Lung (tissue), 9 donors: ENCODE measurements at regions not wholly inside any gene's neighbourhood (a gene's known extent, or its start where the extent isn't known, plus 50 kb on each side); places are given as distances from the start of the nearest gene placed in this dataset.
"Not testable (repeated sequence)": the region's sequence is repeated elsewhere in the genome, so short reads cannot be mapped to it uniquely, and the experiment has no call there.

Experiments used
- ATAC-seq: fragments of 200-7000 bp; cut with Tn5 transposase; one replicate; pipeline ENCODE4 v1.9.1; 2020; ENCODE audit warnings: moderate number of reproducible peaks; ENCODE audit not compliant: insufficient read depth, low FRiP score
- DNase-seq, 3 donors: peaks; one replicate each; pipeline ENCODE4 v3.0.0-alpha.2; 2013 to 2017
- H3K27ac ChIP-seq, 2 donors: one replicate each; pipeline ENCODE4 v1.5.1; 2013; ENCODE audit warnings: mild to moderate bottlenecking in 2 of 2, moderate library complexity in 2 of 2, control low read depth in 1 of 2, inconsistent platforms in 1 of 2, low read depth in 1 of 2, low read length in 1 of 2
- H3K27me3 ChIP-seq, 3 donors: one replicate each; pipeline ENCODE4 v1.5.1; 2013; ENCODE audit warnings: low read length in 2 of 3; ENCODE audit not compliant: control insufficient read depth in 3 of 3, insufficient read depth in 3 of 3
- H3K36me3 ChIP-seq, 4 donors: one replicate each; pipeline ENCODE4 v1.5.1; 2013; ENCODE audit warnings: low read length in 4 of 4, mild to moderate bottlenecking in 1 of 4, moderate library complexity in 1 of 4; ENCODE audit not compliant: control insufficient read depth in 4 of 4, insufficient read depth in 4 of 4
- H3K4me1 ChIP-seq, 5 donors: one replicate each; pipeline ENCODE4 v1.5.1; 2013; ENCODE audit warnings: low read length in 5 of 5, mild to moderate bottlenecking in 2 of 5, moderate library complexity in 1 of 5; ENCODE audit not compliant: control insufficient read depth in 5 of 5, insufficient read depth in 5 of 5
- H3K4me3 ChIP-seq: one replicate; pipeline ENCODE4 v1.5.1; 2013; ENCODE audit warnings: mild to moderate bottlenecking, control low read depth, moderate library complexity
- H3K9ac ChIP-seq, 2 donors: one replicate each; pipeline ENCODE4 v1.5.1; 2013; ENCODE audit warnings: low read length in 2 of 2, control low read depth in 1 of 2; ENCODE audit not compliant: insufficient read depth in 1 of 2
- H3K9me3 ChIP-seq, 4 donors: one replicate each; pipeline ENCODE4 v1.5.1; 2013; ENCODE audit warnings: low read length in 3 of 4, mild to moderate bottlenecking in 1 of 4, moderate library complexity in 1 of 4; ENCODE audit not compliant: control insufficient read depth in 4 of 4, insufficient read depth in 3 of 4
- WGBS, 2 donors: extraction: QIAGEN DNeasy Blood & Tissue Kit; methylation state at CpG; one replicate each; pipeline ENCODE4 v1.1.7; 2013; 5-methylcytosine and 5-hydroxymethylcytosine counted together
- donor health status: Bipolar disorder and iron deficiency.
- donor health status: healthy.
- donor health status: DM: yes; HTN: yes; CAD: no.

GRCh38 chr16:29094729-29095624 lies 110.1 kb downstream of the LAT start:
- ATAC-seq = peak; percentile 86
- not testable (repeated sequence) for H3K4me3 ChIP-seq, H3K36me3 ChIP-seq, H3K9me3 ChIP-seq, H3K27ac ChIP-seq, H3K4me1 ChIP-seq, H3K9ac ChIP-seq, H3K27me3 ChIP-seq, DNase-seq
- 38 to 44% methylated on average over 8 to 9 of the region's 13 CpGs for WGBS, 2 donors

GRCh38 chr16:29094325-29094724 lies 109.5 kb downstream of the LAT start:
- H3K4me1 ChIP-seq, H3K27me3 ChIP-seq, H3K4me3 ChIP-seq, H3K9ac ChIP-seq, H3K9me3 ChIP-seq, ATAC-seq, DNase-seq, H3K27ac ChIP-seq, H3K36me3 ChIP-seq: not testable (repeated sequence)
- 51 to 59% methylated on average over 3 of the region's 3 CpGs for WGBS, 2 donors

GRCh38 chr16:29089679-29090078 lies 104.8 kb downstream of the LAT start:
- H3K4me1 ChIP-seq, H3K4me3 ChIP-seq, ATAC-seq: not testable (repeated sequence)

GRCh38 chr16:29087673-29088072 lies 102.8 kb downstream of the LAT start:
- H3K9ac ChIP-seq, H3K4me1 ChIP-seq, H3K9me3 ChIP-seq, H3K27me3 ChIP-seq, H3K36me3 ChIP-seq, H3K4me3 ChIP-seq, H3K27ac ChIP-seq, DNase-seq, ATAC-seq: not testable (repeated sequence)
- 81 to 89% methylated on average over 4 of the region's 4 CpGs for WGBS, 2 donors

More at GRCh38 chr16:29089679-29090078, 104.8 kb downstream of the LAT start:
- not testable (repeated sequence) for H3K27me3 ChIP-seq, H3K36me3 ChIP-seq, DNase-seq, H3K9ac ChIP-seq, H3K9me3 ChIP-seq, H3K27ac ChIP-seq

- not testable (repeated sequence) for H3K4me1 ChIP-seq, H3K9ac ChIP-seq, H3K9me3 ChIP-seq, H3K27ac ChIP-seq, H3K4me3 ChIP-seq, H3K27me3 ChIP-seq, H3K36me3 ChIP-seq
- 5 to 7% methylated on average over 13 to 20 of the region's 74 CpGs for WGBS, 2 donors
- ATAC-seq (peak; percentile 74), DNase-seq (peak; percentile 37 to 65 (median 37))
These were observed 97.2 kb downstream of the LAT start for GRCh38 chr16:29081829-29082639.

GRCh38 chr16:29074554-29075402 lies 89.9 kb downstream of the LAT start:
- H3K4me1 ChIP-seq, H3K27me3 ChIP-seq, H3K9me3 ChIP-seq, H3K36me3 ChIP-seq, H3K4me3 ChIP-seq: not testable (repeated sequence)
- H3K27ac ChIP-seq = peak overlapping the region; percentile 34 to 88
- peak overlapping the region in 1 of 2 donors; percentile 53 for H3K9ac ChIP-seq
- peak; percentile 73 to 80 (median 75) for DNase-seq
- peak; percentile 82 for ATAC-seq
- 7 to 11% methylated on average over 29 to 38 of the region's 38 CpGs for WGBS, 2 donors

GRCh38 chr16:29062235-29062634 lies 77.4 kb downstream of the LAT start:
- not testable (repeated sequence) for H3K27me3 ChIP-seq, H3K9me3 ChIP-seq, ATAC-seq, H3K36me3 ChIP-seq, H3K9ac ChIP-seq, DNase-seq, H3K4me3 ChIP-seq, H3K27ac ChIP-seq, H3K4me1 ChIP-seq
- WGBS, 2 donors = no CpG with 5 or more reads among the region's 4 CpGs
